NCI-H2081 (cell line): ENCODE measurements at regions not wholly inside any gene's neighbourhood (a gene's known extent, or its start where the extent isn't known, plus 50 kb on each side); places are given as distances from the start of the nearest gene placed in this dataset.

Experiments used
- DNase-seq, 2 experiments: peaks; one replicate each; lab custom pipeline; 2025; lab: John Stamatoyannopoulos, UW

GRCh38 chr2:11048335-11049008 is 106.8 kb upstream of the SLC66A3 start:
- DNase-seq: no peak

GRCh38 chr2:11050565-11050964 is 104.7 kb upstream of the SLC66A3 start:
- DNase-seq: no peak

GRCh38 chr2:11051280-11051679 is 104.0 kb upstream of the SLC66A3 start:
- DNase-seq: no peak

DNA sequence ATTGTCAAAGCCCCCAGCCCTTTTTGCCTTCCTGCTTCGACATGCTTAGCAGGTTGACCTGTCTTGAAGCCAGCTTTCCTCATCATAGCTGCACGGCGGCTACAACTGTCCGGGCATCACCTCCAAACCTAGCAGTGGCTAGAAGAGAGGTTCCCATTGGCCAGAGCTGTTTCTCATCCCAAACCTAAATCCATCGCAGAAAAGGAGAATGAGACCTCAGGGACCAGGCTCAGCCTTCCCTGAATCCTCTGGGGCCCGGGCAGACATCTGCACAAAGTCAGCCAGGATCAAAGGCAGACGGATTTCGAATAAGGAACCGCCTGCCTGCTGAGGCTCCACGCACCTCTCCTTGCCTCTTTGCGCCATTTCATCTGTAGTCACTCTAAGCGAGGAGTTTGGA is 101.7 kb upstream of the SLC66A3 start:
- no peak for DNase-seq

- no peak for DNase-seq
Measured at GRCh38 chr2:11054783-11055678, 100.2 kb upstream of the SLC66A3 start.

GRCh38 chr2:11055679-11056215 is 99.5 kb upstream of the SLC66A3 start:
- DNase-seq: no peak

DNA sequence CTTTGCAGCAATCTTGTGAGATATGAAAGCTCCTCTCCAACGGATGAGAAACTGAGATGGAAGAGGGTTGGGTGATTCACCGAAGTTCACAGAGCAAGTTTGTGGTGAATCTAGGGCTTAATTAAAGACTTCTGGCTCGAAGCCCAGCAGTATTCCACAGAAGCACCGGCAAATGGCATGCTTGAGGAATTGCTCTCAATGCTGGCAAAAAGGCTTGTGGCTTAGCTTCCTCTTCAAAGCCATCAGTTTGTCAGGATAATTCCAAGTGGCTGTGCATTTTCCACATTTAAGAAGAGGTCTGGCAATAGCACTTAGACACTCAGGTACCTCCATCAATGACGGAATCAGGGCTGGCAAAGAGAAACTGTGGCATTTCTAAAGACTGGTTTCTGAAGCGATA is 98.7 kb upstream of the SLC66A3 start:
- no peak for DNase-seq

DNA sequence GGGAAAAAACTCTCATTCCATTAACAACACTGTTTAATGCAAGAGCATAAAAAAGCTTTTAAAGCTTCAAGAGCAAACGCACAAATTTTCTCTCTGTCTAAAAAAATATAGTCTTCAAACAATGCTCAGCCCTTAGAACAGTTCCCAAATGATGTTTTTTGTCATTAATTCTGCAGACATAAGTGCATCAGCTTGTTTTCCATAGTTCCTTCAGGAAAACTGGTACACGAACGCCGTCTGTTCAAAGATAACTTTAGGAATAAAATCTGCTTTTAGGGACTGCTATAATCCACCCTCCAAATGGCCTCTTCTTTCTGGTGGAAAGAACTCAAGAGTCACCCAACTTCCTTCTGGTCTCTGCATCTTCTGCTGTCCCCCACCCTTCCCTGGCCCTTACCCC is 98.2 kb upstream of the SLC66A3 start:
- no peak for DNase-seq

GRCh38 chr2:11058129-11058528 is 97.1 kb upstream of the SLC66A3 start:
- DNase-seq: no peak

DNA sequence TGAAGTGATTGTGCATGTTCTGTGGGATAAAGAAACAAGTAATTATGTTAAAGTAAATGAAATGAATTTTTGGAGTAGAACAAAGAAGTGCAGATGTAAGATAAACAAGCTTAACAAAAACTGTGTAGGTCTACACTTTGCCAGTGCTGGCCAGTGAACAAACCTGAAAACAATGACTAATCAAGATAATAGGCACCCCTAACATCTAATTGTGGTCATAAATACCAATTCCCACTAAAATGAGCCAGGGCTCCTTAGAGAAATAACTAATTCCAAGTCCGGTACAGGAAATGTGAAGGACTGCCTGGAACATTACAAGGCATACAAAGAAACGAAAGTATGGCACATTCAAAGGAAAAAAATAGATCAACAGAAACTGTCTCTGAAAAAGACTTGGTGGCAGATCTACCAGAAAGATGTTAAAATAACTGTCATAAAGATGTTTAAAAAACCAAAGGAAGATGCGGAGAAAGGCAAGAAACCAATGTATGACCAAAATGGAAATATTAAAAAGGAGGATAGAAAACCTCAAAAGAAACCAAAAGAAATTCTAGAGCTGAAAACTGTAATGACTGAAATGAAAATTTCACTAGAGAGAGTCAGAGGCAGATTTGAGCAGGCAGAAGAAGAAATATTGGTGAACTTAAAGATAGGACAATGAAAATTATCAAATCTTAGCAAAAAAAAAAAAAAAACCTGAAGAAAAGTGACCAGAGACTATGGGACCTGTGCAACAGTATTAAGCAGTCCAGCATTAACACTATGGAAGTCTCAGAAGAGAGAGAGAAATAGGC is 94.7 kb upstream of the SLC66A3 start:
- no peak for DNase-seq

GRCh38 chr2:11065833-11066485 is 89.3 kb upstream of the SLC66A3 start:
- no peak for DNase-seq

DNA sequence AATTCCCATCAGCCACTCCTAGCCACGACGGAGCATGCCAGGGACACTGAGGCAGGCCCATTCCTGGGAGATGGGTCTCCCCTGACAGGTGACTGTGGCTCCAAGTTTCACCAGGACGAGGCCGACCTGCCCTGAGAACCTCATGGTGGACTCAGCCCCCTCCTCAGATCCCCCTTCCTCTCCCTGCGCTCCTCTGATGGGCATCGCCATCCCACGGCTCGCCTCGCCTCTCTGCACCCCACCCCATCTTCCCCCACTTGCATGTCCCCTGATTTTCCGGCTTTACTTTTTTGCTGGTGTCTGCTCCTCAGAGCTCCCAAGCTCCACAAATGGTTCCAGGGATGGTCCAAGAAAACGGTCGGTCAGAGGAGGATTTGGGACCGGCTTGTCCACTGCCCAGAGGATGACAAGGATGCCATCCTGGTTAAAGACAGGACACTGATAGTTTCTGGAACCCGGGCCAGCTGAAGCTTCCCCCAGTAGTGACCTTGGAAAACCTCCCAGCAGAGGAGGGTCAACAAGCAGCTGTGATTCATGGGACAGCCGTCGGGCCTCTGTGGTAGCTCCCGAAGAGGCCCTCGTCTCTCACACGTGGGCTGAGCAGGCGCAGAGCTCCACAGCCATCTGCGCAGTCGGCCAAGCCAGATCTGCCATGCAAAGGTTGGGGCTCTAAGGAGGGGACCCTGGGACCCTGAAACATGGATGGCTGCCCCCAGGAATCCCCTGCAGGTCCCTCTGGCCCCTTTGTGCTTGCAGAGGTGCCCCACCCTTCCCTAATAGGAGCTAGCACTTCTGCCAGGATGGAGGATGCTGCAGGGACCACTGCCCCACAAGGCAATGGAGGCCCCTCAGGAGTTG is 87.8 kb upstream of the SLC66A3 start:
- DNase-seq: no peak

- no peak for DNase-seq
Measured at GRCh38 chr2:11068079-11068741, 87.1 kb upstream of the SLC66A3 start.

DNA sequence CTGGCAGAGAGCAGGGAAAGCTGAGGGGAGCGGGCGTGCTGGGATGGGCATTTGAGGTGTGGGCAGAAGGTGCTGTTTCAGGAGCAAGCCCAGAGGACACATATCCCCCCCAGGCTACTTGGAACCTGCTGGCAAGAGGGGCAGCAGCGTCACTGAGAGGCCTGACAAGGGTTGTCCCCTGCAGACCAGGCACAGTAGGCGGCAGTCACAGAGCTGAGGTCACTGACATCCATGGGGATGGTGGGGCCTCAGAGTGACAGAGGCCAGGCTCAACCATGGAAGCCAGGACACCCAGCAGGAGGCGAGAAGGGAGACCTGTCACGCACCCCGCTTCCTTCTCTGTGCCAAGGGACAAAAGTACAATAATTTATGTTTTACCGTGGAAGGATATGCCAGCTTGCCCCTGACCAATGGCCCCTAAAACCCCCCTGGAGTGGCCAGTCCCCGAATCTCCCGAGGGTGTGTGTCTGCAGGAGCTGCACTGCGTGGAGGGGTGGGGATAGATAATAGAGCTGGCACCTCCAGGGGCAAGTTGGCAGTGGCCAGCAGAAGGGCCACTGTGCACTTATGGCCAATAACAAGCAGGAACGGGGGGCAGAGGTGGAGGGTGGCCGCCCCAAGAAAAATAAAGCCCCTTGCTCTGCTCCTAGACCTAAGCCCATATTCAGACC is 86.3 kb upstream of the SLC66A3 start:
- no peak for DNase-seq

DNA sequence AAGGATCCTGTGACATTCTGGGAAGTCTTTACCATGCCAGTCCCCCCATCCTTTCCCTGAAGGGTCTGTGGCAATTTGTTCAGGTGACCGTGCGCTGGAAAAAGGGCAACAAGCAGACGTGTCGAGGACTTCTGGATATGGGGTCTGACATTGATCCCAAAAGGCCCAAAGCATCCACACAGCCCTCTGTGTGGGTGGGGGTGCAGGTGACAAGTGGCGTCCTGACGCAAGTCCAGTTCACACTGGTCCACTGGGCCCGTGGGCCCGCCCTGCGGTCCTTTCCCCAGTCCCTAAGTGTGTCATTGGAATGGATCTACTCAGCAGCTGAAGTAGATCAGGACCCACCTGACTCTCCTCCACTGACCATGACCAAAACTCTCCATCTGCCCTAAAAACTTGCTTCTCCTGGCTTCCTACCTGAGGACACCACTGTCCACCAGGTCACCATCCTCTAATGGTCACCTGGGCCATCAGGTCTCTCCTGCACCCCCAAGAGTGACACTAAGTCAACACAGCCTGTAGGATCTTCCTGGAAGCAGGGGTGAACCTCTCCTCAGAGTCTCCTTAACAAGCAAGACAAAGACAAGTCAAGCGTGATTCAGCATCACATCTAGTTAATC is 85.6 kb upstream of the SLC66A3 start:
- no peak for DNase-seq

GRCh38 chr2:11071211-11071610 is 84.1 kb upstream of the SLC66A3 start:
- DNase-seq: no peak

- DNase-seq: no peak
Measured at GRCh38 chr2:11071939-11072338, 83.3 kb upstream of the SLC66A3 start.

DNA sequence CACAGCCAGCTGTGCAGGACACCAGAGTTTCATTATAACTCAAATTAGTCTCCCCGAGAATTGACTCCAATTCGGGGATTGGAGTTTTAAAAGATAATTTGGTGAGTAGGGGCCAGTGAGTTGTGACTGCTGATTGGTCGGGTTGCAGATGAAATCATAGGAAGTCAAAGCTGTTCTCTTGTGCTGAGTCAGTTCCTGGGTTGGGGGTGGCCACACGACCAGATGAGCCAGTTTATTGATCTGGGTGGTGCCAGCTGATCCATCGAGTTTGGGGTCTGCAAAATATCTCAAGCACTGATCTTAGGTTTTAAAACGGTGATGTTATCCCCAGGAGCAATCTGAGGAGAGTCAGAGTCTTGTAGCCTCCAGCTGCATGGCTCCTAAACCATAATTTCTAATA is 82.7 kb upstream of the SLC66A3 start:
- DNase-seq: no peak

DNA sequence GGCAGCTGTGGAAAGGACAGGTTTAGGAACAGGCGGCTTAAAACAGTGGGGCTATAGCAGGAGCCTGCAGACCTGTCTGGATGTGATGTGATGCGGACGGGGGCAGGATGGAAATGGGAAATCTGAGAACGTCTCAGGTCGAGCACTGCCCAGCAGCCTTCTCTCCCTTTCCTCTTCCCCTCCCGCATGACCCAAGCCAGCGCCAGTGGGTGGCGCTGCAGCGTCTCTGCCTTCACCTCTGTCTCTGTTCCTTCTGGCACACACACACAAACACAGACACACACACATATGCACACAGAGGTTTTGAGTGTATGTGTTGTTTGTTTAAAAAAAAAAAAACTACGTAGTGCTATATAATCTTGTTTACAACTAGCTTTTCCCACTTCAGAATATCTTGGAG is 82.0 kb upstream of the SLC66A3 start:
- peak in 1 of 2 experiments; percentile 53 for DNase-seq
